Activated CD4-positive, alpha-beta T cell treated with anti-CD3 and anti-CD28 coated beads, Interleukin-2, amount 50 U/mL, for 48 hours (primary cell): ENCODE measurements at regions not wholly inside any gene's neighbourhood (a gene's known extent, or its start where the extent isn't known, plus 50 kb on each side); places are given as distances from the start of the nearest gene placed in this dataset.

Source experiments
- DNase-seq, 2 experiments: peaks; one replicate each; pipeline ENCODE4 v3.0.0-alpha.2; 2020

- peak; percentile 46 to 60 for DNase-seq
These were observed 207.1 kb downstream of the NFATC2 start for GRCh38 chr20:51335329-51335841.

DNA sequence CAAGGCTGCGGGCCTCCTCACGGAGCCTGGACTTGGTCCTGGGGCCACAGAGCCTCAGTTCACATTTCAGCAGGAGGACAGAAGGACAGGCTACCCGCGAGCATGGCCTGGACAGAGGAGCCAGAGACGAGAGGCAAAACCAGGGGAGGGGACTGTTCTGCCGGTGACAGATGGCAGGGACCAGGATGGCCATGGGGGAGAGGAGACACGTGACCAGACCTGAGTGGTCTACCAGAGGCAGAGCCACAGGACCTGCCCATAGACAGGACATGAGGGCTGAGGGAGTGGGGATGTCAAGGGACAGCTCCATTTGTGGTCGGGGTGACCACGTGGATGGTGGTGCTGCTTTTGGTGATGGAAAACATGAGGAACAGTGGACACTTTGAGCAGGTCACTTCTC is 207.9 kb downstream of the NFATC2 start:
- no peak for DNase-seq

- no peak for DNase-seq
These were observed 208.5 kb downstream of the NFATC2 start for GRCh38 chr20:51333971-51334370.

DNA sequence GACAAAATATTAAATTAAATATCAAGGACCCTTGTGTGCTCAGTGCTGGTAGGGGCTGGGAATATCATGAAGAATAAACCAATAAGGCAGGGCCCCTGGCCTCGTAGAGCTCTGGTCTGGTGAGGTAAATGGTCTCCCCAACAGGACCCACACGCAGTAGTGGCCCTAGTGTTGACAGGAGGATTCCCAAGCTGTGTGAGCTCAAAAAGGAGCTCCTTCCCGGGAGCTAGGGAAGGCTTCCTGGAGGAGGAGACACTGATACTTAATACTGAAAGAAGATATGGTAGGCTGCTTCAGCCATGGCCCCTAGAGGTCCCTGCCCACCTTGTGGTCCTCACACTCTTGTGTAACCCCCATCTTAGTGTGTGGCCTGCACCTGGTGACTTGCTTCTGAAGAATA is 209.1 kb downstream of the NFATC2 start:
- no peak for DNase-seq

GRCh38 chr20:51331481-51331880 is 211.0 kb downstream of the NFATC2 start:
- no peak for DNase-seq

DNA sequence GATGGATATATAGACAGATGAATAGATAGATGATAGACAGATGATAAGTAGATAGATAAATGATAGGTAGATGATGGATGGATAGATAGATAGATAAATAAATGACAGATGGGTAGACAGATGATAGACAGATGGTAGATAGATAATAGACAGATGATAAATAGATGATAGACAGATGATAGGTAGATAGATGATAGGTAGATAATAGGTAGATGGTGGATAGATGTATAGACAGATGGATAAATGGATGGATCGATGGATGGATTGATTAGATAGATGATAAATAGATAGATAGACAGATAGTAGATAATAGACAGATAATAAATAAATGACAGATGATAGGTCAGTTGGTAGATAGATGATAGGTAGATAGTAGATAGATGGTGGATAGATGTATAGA is 212.7 kb downstream of the NFATC2 start:
- no peak for DNase-seq

- no peak for DNase-seq
These were observed 215.2 kb downstream of the NFATC2 start for GRCh38 chr20:51327251-51327841.

GRCh38 chr20:51326201-51326819 is 216.2 kb downstream of the NFATC2 start:
- peak; percentile 56 to 66 for DNase-seq

DNA sequence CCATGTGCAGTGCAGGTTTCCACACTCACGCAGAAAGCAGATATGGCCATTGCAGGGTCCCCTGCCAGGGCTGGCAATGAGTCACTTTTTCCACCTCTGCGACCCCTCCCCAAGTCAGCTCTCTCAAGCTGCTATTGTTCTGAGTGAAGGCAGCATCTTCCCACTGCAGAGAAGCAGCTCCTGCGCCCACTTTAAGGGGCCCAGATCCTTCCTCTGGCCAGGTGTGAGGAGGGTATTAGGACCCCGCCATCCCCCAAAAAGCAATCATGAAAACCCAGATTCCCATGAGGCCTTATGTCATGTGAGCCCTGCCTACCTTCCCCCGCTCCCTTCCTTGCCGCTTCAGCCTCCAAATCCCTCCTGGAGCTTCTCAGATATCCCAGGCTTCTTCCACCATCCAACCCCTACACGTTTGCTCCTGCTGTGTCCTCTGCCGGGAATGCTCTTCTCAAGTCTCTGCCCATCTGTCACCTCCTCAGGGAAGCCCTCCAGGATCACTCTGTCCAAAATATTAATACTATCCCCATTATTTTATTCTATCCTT is 220.3 kb downstream of the NFATC2 start:
- no peak for DNase-seq

DNA sequence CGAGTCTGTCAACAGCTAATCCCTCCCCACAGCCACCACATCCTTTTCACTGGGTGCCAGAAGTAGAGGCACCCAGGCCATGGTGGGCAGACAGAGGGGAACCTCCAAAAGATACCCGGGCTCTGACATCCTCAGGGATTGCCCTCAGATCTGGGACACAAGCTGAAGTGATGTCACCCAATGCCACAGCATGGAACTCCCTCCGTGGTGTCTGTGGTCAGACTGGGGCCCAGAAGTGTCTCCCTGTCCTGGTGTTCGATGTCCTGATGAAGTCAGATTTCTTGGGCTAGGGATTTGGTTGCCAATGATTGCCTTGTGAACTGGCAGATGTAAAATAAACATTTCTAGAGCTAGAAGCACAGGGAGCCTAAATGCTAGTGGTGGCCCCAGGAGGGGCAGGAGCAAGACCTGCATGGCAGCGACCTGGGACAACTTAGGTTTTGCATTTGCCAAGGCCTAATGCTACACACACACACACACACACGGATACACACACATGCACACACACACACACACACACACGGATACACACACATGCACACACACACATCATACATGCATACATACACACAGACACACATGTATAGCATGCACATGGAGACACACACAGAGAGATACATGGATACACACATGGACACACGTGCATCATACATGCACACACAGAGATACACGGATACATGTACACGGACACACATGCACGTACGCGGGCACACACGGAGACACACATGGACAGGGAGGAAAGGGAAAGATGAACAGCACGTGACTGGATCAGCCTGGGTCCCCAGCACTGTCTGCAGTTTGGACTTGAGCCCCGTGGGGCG is 221.0 kb downstream of the NFATC2 start:
- no peak for DNase-seq

DNA sequence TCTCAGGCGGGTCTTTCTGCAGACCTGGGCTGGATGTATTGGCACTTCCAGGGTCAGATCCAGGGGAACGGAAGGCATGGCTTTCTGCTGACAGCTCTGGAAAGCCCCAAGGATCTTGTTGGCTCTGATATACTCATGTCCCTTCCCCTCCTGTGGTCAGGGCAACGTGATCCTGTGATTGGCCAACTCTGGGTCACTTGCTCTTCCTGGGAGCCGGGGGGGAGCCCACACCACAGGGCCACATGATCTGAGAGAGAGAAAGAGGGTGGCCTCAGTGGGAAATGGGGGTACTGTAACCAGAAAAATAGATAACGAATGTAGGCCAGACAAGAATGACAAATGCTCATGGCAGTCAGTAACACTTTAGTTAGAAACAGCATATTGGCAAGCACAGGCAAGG is 223.0 kb downstream of the NFATC2 start:
- DNase-seq, result no peak

DNA sequence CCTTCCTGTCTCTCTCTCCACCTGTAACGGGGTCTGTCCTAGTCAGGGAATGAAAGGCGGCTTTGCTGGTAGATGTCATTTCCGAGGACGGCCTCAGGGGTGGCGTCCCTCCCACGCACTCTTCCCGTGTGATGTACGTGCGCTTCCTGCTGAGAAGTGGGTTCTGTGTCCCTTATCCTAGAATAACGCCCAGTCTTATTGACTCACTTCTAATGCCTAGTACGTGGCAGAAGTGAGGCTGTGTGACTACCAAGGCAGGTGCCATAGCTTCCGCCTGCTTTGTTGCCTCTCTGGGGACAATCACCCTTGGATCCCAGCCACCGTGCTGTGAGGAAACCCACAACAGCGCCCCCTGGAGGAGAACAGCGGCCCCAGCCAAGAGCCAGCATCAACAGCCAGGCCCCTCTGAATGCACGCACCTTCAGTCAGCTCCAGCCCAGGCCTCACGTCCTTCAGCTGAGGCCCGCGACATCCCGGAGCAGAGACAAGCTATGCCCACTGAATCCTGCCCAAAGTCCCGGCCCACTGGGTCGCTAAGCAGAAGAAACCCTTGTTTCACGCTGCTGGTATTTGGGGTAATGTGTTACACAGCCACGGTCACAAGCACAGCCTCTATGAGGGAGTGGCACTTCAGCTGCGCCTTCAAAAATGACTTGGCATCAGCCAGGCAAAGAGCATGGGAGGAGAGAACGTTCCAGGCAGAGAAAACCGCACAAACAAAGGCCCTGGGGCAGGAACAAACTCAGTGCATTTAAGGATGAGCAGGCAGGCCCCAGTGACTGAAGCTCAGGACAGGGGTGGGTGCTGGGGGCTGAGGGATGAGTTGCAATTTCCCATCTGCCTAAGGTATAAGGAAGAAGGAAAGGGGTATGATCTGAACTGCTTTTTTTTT is 224.2 kb downstream of the NFATC2 start:
- DNase-seq, result peak; percentile 72 to 74

DNA sequence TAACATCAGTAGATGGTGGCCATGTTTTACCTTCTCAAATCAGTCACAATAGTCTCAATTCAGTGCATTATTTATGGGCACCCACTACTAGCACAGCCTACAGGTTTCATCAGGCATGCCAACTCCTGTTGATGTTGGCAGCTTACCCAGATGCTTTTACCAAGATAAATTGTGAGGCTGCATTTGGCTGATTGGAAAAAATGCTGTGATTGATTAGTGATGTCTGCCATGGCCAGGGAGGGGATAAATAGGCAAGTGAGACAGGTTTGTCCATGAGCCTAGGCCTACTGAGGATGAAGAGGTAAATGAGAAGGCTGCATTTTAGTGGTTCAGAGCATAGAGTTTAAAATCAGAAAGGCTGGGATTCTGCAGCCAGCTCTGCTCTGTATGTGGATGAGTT is 227.1 kb downstream of the NFATC2 start:
- DNase-seq, result no peak

DNA sequence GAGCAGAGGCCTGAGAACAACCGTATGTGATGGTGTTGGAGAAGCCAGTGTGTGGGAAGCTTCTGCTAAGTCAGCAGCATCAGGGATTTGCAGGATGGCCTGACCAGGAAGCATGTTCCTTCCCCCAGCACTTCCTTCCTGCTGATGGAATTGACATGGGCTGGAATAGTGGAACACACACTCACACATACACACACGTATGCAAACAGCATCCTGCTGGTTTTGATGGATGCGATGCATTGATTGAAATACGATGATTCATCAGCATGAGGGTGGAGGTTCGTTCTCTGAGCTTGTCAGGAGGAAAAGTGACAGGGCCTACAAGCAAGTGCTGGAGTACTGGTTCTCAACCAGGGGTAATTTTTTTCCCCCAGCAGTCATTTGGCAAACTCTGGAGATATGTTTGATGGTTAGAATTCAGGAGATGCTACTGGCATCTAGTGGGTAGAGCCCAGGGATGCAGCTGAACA is 229.1 kb downstream of the NFATC2 start:
- DNase-seq, result no peak

- no peak for DNase-seq
These were observed 230.1 kb downstream of the NFATC2 start for GRCh38 chr20:51312480-51312783.

- no peak for DNase-seq
These were observed 230.7 kb downstream of the NFATC2 start for GRCh38 chr20:51311636-51312479.

DNA sequence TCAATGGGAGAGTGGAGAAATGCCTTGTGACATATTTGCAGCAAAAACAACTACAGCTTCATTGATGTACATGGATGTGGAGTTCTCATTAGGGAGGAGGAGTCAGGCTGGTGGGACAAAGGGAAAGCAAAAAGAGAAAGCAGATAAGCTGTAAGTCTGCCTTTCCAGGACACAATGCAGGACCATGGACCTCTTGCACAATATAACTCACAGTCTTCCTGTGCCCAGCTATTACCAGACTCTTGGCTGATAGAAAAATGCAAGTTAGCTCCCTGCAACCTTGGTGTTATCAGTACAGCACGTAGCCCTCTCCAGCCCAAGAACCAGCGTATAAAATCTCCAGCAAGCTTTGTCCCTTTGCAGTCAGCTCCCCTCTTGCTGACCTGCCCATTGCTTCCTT is 232.3 kb downstream of the NFATC2 start:
- DNase-seq, result no peak

DNA sequence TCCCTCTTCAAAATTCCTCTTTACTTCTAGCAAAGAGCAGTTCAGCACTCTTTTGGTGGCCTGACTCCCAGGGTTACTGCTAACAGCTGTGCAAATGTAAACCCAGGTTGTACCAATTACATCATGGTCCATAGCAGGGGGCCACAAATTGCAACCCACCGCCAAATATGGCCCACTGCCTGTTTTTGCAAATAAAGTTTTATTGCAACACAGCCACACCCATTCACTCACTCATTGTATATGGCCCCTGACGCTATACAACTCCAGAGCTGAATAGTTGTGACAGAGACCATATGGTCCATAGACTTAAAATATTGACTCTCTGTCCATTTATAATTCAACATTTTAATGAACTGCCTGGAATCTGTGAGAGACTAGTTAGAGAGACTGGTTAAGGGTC is 233.4 kb downstream of the NFATC2 start:
- DNase-seq, result no peak

DNA sequence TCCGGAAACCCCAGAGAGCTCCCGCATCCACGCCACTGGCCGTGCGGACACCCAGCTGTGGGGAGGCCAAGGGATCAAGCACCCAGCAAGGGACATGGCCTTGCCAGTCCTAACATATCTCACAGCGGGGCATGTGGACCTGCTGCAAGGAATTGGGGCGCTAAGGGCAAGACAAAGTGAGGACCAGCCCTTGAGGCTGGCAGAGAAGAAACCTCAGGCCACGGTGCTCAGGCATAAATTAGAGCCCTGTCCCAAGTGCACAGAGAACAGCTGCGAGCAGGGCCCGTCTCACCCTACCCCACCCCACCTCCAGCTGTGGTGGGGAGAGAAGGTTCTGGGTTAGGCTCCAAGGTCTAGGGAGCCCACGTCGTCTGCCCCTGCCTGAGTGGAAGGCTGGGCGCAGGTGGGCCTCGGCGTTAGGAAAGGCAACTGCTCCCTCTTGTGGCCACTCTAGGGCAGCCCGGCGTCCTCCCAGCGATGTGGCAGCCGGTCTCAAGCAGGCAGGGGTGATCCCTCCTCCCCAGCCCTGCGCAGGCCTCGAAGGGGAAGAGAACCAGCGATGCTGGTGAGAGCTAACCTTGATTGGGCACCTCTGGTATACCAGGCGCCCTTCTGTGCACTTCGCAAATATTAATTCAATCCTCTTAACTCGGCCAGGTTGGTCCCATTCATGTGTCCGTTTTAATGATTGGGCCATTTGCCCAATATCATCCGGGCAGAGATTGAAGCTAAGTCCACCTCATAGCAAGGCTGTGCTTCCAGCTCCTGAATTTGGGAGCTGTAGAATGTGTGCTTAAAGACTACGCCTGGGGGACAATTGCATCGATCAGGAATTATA is 235.8 kb downstream of the NFATC2 start:
- peak; percentile 80 to 84 for DNase-seq

DNA sequence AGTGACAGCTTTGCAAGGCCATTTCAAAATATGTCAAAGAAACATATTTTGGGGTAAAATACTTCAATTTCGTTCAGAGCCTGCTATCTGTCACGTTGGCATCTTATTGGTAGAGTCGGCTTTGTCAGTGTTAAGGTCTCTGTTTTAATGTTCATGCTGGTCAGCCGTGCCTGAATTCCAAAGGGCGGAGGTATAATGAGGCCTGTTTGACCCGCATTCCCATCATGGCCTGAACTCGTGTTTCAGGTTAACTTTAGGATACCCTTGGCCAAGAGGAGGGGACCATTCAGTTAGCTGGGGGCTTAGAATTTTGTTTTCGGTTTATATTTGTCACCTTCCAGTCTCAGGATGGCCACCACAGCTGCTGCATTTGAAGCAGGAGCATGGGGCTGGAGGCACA is 236.4 kb downstream of the NFATC2 start:
- no peak for DNase-seq
